CD14-positive monocyte (primary cell): ENCODE measurements at regions not wholly inside any gene's neighbourhood (a gene's known extent, or its start where the extent isn't known, plus 50 kb on each side); places are given as distances from the start of the nearest gene placed in this dataset.

Experiments used
- DNase-seq, 3 donors: peaks; one replicate each; pipeline ENCODE4 v3.0.0-alpha.2; 2011 to 2022
- H2AFZ ChIP-seq: 2 replicates; pipeline ENCODE4 v1.6.0; 2012; ENCODE audit warnings: mild to moderate bottlenecking, low read depth, low read length, inconsistent platforms; ENCODE audit not compliant: insufficient read depth, poor library complexity, severe bottlenecking
- H3K27ac ChIP-seq, 2 donors: 1 replicate in 1 of 2; 2 replicates in 1 of 2; pipeline ENCODE4 v1.5.1; 2012 to 2013; ENCODE audit warnings: low read length in 2 of 2, control low read depth in 1 of 2, inconsistent platforms in 1 of 2, low read depth in 1 of 2, mild to moderate bottlenecking in 1 of 2
- H3K27me3 ChIP-seq, 2 donors: one replicate each; pipeline versions ENCODE4 v1.6.0 to v1.6.1; 2011 to 2013; ENCODE audit warnings: low read length in 2 of 2; ENCODE audit not compliant: control insufficient read depth in 2 of 2, insufficient read depth in 2 of 2
- H3K36me3 ChIP-seq, 2 donors: replicated peaks in 1 of 2; 1 replicate in 1 of 2; 2 replicates in 1 of 2; pipeline versions ENCODE4 v1.5.1 to v1.6.1; 2012 to 2013; ENCODE audit warnings: low read length in 2 of 2, control low read depth in 1 of 2, inconsistent platforms in 1 of 2, mild to moderate bottlenecking in 1 of 2; ENCODE audit not compliant: insufficient read depth in 2 of 2, control insufficient read depth in 1 of 2
- H3K4me1 ChIP-seq, 2 donors: 1 replicate in 1 of 2; 2 replicates in 1 of 2; pipeline versions ENCODE4 v1.5.1 to v1.6.1; 2012 to 2013; ENCODE audit warnings: low read length in 2 of 2, control low read depth in 1 of 2, inconsistent platforms in 1 of 2, mild to moderate bottlenecking in 1 of 2, moderate library complexity in 1 of 2; ENCODE audit not compliant: insufficient read depth in 2 of 2, control insufficient read depth in 1 of 2
- H3K4me2 ChIP-seq: replicated peaks from 2 replicates; pipeline ENCODE3; 2012; ENCODE audit warnings: low read length, moderate library complexity, mild to moderate bottlenecking; ENCODE audit not compliant: poor library complexity, severe bottlenecking; ENCODE audit errors: extremely low read depth
- H3K4me3 ChIP-seq, 3 experiments: fragments of 200-600 bp in 1 of 3; sonication (generic) in 1 of 3; replicated peaks in 1 of 3; 1 replicate in 2 of 3; 2 replicates in 1 of 3; pipeline ENCODE4 v1.5.1; 2011 to 2013; ENCODE audit warnings: low read length in 3 of 3, mild to moderate bottlenecking in 3 of 3, control low read depth in 2 of 3, low read depth in 2 of 3, inconsistent platforms in 1 of 3, moderate library complexity in 1 of 3
- H3K79me2 ChIP-seq: 2 replicates; pipeline ENCODE4 v1.6.0; 2012; ENCODE audit warnings: mild to moderate bottlenecking, control low read depth, inconsistent platforms, low read length, moderate library complexity; ENCODE audit not compliant: insufficient read depth
- H3K9ac ChIP-seq: 2 replicates; pipeline ENCODE4 v1.6.0; 2017; ENCODE audit warnings: low read length, mild to moderate bottlenecking; ENCODE audit not compliant: insufficient read depth, poor library complexity, severe bottlenecking
- H3K9me3 ChIP-seq, 2 donors: replicated peaks in 1 of 2; 1 replicate in 1 of 2; 2 replicates in 1 of 2; pipeline versions ENCODE4 v1.5.1 to v1.6.1; 2012 to 2013; ENCODE audit warnings: low read length in 2 of 2, control low read depth in 1 of 2; ENCODE audit not compliant: control insufficient read depth in 1 of 2, insufficient read depth in 1 of 2
- H4K20me1 ChIP-seq: 2 replicates; pipeline ENCODE4 v1.6.0; 2012; ENCODE audit warnings: mild to moderate bottlenecking, low read length, control low read depth, moderate library complexity; ENCODE audit not compliant: insufficient read depth
- H3K27ac Mint-ChIP-seq, 7 donors: one replicate each; pipeline ENCODE4 v1.8.0; 2020; ENCODE audit warnings: mild to moderate bottlenecking in 7 of 7, mixed read lengths in 7 of 7, moderate library complexity in 6 of 7, inconsistent platforms in 2 of 7
- H3K27me3 Mint-ChIP-seq, 3 donors: one replicate each; pipeline ENCODE4 v1.8.0; 2021 to 2022; ENCODE audit warnings: low read depth in 3 of 3, mild to moderate bottlenecking in 3 of 3, mixed read lengths in 3 of 3, moderate library complexity in 3 of 3, inconsistent platforms in 1 of 3
- H3K36me3 Mint-ChIP-seq, 2 donors: one replicate each; pipeline ENCODE4 v1.8.0; 2020; ENCODE audit warnings: mixed read lengths in 2 of 2, inconsistent platforms in 1 of 2, mild to moderate bottlenecking in 1 of 2
- H3K4me1 Mint-ChIP-seq: one replicate; pipeline ENCODE4 v1.8.0; 2020; ENCODE audit warnings: mild to moderate bottlenecking, mixed read lengths
- H3K4me3 Mint-ChIP-seq, 2 donors: one replicate each; pipeline ENCODE4 v1.8.0; 2020; ENCODE audit warnings: mild to moderate bottlenecking in 2 of 2, mixed read lengths in 2 of 2, moderate library complexity in 1 of 2
- H3K9me3 Mint-ChIP-seq, 7 donors: one replicate each; pipeline ENCODE4 v1.8.0; 2020 to 2022; ENCODE audit warnings: mixed read lengths in 7 of 7, mild to moderate bottlenecking in 6 of 7, moderate library complexity in 6 of 7, inconsistent platforms in 2 of 7
- CTCF ChIP-seq: fragments of 200-600 bp; IDR thresholded peaks from one replicate; pipeline ENCODE4 v1.8.0; 2022; ENCODE audit warnings: antibody characterized with exemption, mild to moderate bottlenecking
- WGBS: methylation state at CpG from one replicate; pipeline ENCODE4 v1.1.5; 2013; ENCODE audit warnings: missing lambda C conversion rate; ENCODE audit not compliant: insufficient coverage; 5-methylcytosine and 5-hydroxymethylcytosine counted together
- intact Hi-C, 2 donors: fragments of 100-400 bp; cut with micrococcal nuclease; formaldehyde crosslinking; loops; one replicate each; pipeline versions ENCODE4 v1.15.0 to v1.15.1; 2023

DNA sequence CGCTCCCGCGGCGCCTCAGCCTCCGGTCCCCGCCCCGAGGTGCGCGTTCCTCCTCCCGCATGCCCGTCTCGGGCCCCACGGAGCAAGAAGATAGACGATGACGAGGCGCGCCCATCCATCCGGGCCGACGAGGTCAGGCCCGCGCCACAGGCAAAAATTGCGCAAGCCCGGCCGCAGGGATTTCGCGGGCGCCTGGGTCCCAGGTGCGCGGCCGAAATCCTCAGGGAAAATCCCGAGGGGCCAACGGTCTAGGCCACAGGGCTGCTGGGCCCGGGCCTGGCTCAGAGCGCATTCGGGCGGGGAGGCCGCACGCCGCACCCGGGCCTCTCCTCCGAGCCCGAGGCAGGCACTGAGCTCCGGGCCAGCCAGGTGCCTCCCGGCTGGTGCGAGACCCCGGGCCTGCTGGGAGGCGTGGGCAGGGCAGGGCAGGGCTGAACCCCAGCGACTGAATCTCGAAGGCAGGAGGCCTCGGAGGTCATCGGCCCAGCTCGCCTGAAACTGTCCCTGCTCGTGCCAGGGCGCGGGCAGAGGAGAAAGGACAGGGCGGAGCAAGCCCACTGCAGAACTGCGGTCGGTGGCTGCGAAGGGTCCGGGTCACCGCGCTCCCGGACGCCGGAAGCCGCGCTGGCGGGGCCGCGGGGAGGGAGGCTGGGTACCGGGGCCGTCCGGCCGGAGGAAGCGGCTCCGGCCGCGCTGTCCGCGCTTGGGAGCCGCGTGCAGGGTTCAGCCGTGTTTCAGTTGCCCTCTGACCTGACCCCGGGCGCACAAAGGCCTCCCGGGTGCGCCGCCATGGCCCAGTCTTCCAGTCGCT lies 66.8 kb downstream of the FOXD1 start:
- H3K79me2 ChIP-seq, result no peaks in the 10 kb centered on the region
- no peak overlapping the region for H3K27ac Mint-ChIP-seq
- peak overlapping the region in 1 of 3 experiments; percentile 60 for H3K4me3 ChIP-seq
- no peaks in the 10 kb centered on the region for H4K20me1 ChIP-seq
- intact Hi-C loops, result no loop called here
- H3K36me3 Mint-ChIP-seq, result peaks cover 15 to 28% of the 10 kb centered on the region in 2 donors
- no peaks in the 10 kb centered on the region for H3K36me3 ChIP-seq
- H3K4me1 ChIP-seq, result peaks cover 13 to 28% of the 10 kb centered on the region in 2 donors
- H3K4me3 Mint-ChIP-seq, result peak overlapping the region; percentile 63 to 90
- H3K27ac ChIP-seq, result no peak overlapping the region
- H3K9me3 Mint-ChIP-seq, result peaks cover 16 to 53% (median 43%) of the 10 kb centered on the region in 7 donors
- H3K27me3 ChIP-seq, result peaks cover 71 to 93% of the 10 kb centered on the region in 2 donors
- H3K27me3 Mint-ChIP-seq, result peaks cover 74 to 89% (median 75%) of the 10 kb centered on the region in 3 donors
- no peak overlapping the region for H3K9ac ChIP-seq
- H3K9me3 ChIP-seq, result peaks cover 11 to 66% of the 10 kb centered on the region in 2 donors
- DNase-seq, result no peak
- no peak for TF ChIP-seq CTCF
- 3% methylated on average over 90 of the region's 90 CpGs for WGBS
- H3K4me2 ChIP-seq, result peak overlapping the region; percentile 69
- H3K4me1 Mint-ChIP-seq, result peaks cover 21% of the 10 kb centered on the region
- peak overlapping the region; percentile 37 for H2AFZ ChIP-seq

GRCh38 chr5:73380710-73381589 lies 67.6 kb downstream of the FOXD1 start:
- H3K27ac ChIP-seq, result no peak overlapping the region
- DNase-seq, result peak in 1 of 3 donors; percentile 11
- peaks cover 11 to 61% of the 10 kb centered on the region in 2 donors for H3K9me3 ChIP-seq
- no peak for TF ChIP-seq CTCF
- peaks cover 13 to 28% of the 10 kb centered on the region in 2 donors for H3K4me1 ChIP-seq
- H3K27me3 ChIP-seq, result peaks cover 76 to 97% of the 10 kb centered on the region in 2 donors
- H3K9ac ChIP-seq, result no peak overlapping the region
- WGBS, result 2% methylated on average over 42 of the region's 54 CpGs
- Mint-ChIP-seq H3K4me1 (peaks cover 21% of the 10 kb centered on the region), H3K27me3 (peaks cover 80 to 90% (median 83%) of the 10 kb centered on the region in 3 donors), H3K9me3 (peaks cover 16 to 49% (median 38%) of the 10 kb centered on the region in 7 donors), H3K4me3 (peak overlapping the region; percentile 63 to 90), H3K36me3 (peaks cover 15 to 25% of the 10 kb centered on the region in 2 donors), H3K27ac (peak overlapping the region in 1 of 7 donors; percentile 32)
- H3K36me3 ChIP-seq, result no peaks in the 10 kb centered on the region
- peak overlapping the region; percentile 69 for H3K4me2 ChIP-seq
- no peaks in the 10 kb centered on the region for H3K79me2 ChIP-seq
- H3K4me3 ChIP-seq, result peak overlapping the region in 1 of 3 experiments; percentile 60
- intact Hi-C loops, result no loop called here
- no peaks in the 10 kb centered on the region for H4K20me1 ChIP-seq
- peak overlapping the region; percentile 37 for H2AFZ ChIP-seq
